Aorta (tissue), 5 donors: ENCODE measurements at regions not wholly inside any gene's neighbourhood (a gene's known extent, or its start where the extent isn't known, plus 50 kb on each side); places are given as distances from the start of the nearest gene placed in this dataset.

Experiments
- ATAC-seq: fragments of 200-7000 bp; cut with Tn5 transposase; one replicate; pipeline ENCODE4 v1.9.1; 2022; ENCODE audit warnings: moderate library complexity; ENCODE audit not compliant: low FRiP score
- DNase-seq, 2 donors: peaks; one replicate each; pipeline ENCODE4 v3.0.0-alpha.2; 2020
- H3K27ac ChIP-seq, 2 donors: one replicate each; pipeline ENCODE4 v1.5.1; 2013; ENCODE audit warnings: low read length in 2 of 2, mild to moderate bottlenecking in 2 of 2, moderate library complexity in 2 of 2, control low read depth in 1 of 2, inconsistent platforms in 1 of 2, low read depth in 1 of 2
- H3K27me3 ChIP-seq, 2 donors: one replicate each; pipeline ENCODE4 v1.6.1; 2013; ENCODE audit warnings: control low read depth in 1 of 2, low read length in 1 of 2, mild to moderate bottlenecking in 1 of 2, moderate library complexity in 1 of 2; ENCODE audit not compliant: insufficient read depth in 2 of 2, control insufficient read depth in 1 of 2
- H3K36me3 ChIP-seq, 2 donors: one replicate each; pipeline ENCODE4 v1.6.1; 2013; ENCODE audit warnings: control low read depth in 1 of 2, low read length in 1 of 2, mild to moderate bottlenecking in 1 of 2; ENCODE audit not compliant: insufficient read depth in 2 of 2, control insufficient read depth in 1 of 2
- H3K4me1 ChIP-seq, 2 donors: one replicate each; pipeline ENCODE4 v1.6.1; 2013; ENCODE audit warnings: low read length in 2 of 2, control low read depth in 1 of 2, mild to moderate bottlenecking in 1 of 2, moderate library complexity in 1 of 2; ENCODE audit not compliant: insufficient read depth in 2 of 2, control insufficient read depth in 1 of 2
- H3K4me3 ChIP-seq, 2 donors: one replicate each; pipeline ENCODE4 v1.5.1; 2013; ENCODE audit warnings: low read length in 2 of 2, control low read depth in 1 of 2, mild to moderate bottlenecking in 1 of 2
- H3K9me3 ChIP-seq: one replicate; pipeline ENCODE4 v1.6.1; 2013; ENCODE audit warnings: mild to moderate bottlenecking, low read length; ENCODE audit not compliant: control insufficient read depth
- WGBS, 2 donors: extraction: QIAGEN DNeasy Blood & Tissue Kit; methylation state at CpG; one replicate each; pipeline ENCODE4 v1.1.7; 2013; 5-methylcytosine and 5-hydroxymethylcytosine counted together
- intact Hi-C, 2 donors: fragments of 100-400 bp; cut with DNase I; formaldehyde crosslinking; loops; one replicate each; pipeline versions ENCODE4 v1.14.2 to v1.15.0; 2022
- donor health status: healthy with polysubstance abuse.
- donor health status: Bipolar disorder and iron deficiency.
- donor health status: DM: no; HTN: no; CAD: no.
- donor health status: DM: no; HTN: no; CAD: no.
- donor health status: DM: yes; HTN: yes; CAD: no.

GRCh38 chr10:126849646-126850045 lies 55.6 kb upstream of the DOCK1 start:
- ATAC-seq (no peak), DNase-seq (no peak)
- Histone ChIP-seq H3K27ac (no peak overlapping the region), H3K27me3 (no peaks in the 10 kb centered on the region), H3K4me1 (no peaks in the 10 kb centered on the region), H3K9me3 (no peaks in the 10 kb centered on the region), H3K4me3 (no peak overlapping the region), H3K36me3 (no peaks in the 10 kb centered on the region)
- 88 to 89% methylated on average over 3 of the region's 3 CpGs for WGBS, 2 donors
- intact Hi-C loops, result no loop called here

DNA sequence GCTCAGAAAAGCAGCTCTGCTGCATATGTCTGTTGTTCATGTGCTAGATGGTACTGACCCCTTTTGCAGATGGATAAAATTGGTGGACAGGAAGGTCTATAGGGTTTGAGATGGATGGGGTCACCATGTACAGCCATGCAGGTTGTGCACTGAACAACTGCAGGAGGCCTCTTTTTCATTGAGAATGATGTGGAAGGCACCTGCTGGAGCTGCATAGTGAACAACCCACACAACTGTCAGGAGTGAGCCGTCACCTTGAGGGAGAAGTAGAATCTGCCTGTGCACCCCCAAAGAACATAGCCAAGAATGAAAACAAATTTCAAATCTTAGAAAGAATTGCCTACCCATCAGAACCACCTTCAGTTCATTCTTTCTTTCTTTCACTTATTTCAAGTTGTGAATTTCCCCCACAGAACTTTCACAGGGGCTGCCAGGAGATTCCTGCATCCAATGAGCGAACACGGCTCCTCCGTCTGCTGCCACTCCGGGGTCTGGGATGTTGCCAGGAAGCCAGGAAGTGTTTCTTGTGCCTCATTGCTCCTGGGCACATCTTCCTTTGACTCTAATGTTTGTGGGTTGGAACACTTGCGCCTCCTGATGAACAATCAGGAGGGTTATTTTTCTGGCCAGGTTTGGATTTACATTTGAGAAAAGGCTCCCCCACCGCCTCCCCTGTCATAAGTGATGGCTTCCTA lies 53.7 kb upstream of the DOCK1 start:
- Histone ChIP-seq H3K36me3 (no peaks in the 10 kb centered on the region), H3K4me1 (no peaks in the 10 kb centered on the region), H3K4me3 (no peak overlapping the region), H3K27me3 (no peaks in the 10 kb centered on the region), H3K9me3 (peaks cover 1% of the 10 kb centered on the region), H3K27ac (no peak overlapping the region)
- DNase-seq (no peak), ATAC-seq (no peak)
- WGBS, 2 donors, result 71 to 77% methylated on average over 7 of the region's 7 CpGs
- intact Hi-C loops, result no loop called here

DNA sequence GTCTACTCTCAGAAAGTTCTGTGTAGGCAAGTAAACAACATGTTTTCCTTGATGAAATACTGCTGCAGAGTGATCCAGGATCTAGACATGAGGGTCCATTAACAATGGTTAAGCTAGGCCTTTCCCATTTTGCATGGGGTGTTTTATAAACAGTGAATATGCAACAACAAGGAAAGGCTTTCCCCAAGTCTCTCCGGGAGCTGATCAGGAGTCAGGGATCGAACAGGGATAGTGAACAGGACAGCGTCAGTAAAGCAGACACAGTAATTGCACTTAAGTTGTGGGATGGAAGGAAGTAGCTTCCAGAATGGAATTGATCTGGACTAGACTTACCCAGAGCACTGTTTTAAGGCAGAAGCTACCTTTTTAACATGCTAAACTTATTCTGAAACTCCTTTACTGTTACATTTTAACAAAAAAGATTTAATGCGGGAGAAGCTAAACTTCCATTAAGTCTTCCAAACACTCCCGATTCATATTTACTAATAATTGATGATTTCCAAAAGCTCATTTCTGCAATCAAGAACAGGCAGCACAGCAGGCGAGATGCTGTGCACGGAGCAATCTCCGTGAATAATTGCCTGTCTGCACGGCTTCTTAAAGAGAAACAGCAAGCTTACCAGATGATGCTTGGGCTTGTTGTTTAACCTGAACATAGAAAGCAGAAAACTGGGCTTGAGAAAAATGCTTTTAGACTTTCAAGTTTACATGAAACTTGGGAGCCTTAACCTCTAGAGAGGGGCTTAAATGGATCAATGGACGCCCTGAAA lies 50.3 kb upstream of the DOCK1 start:
- DNase-seq, result no peak
- no peaks in the 10 kb centered on the region for H3K4me1 ChIP-seq
- no peaks in the 10 kb centered on the region for H3K27me3 ChIP-seq
- no peaks in the 10 kb centered on the region for H3K36me3 ChIP-seq
- intact Hi-C loops, result no loop called here
- H3K4me3 ChIP-seq, result no peak overlapping the region
- WGBS, 2 donors, result 58 to 65% methylated on average over 10 of the region's 10 CpGs
- no peak overlapping the region for H3K27ac ChIP-seq
- no peak for ATAC-seq
- H3K9me3 ChIP-seq, result peaks cover 7% of the 10 kb centered on the region
